Loucy (cell line): ENCODE measurements at regions not wholly inside any gene's neighbourhood (a gene's known extent, or its start where the extent isn't known, plus 50 kb on each side); places are given as distances from the start of the nearest gene placed in this dataset.
"Not testable (repeated sequence)": the region's sequence is repeated elsewhere in the genome, so short reads cannot be mapped to it uniquely, and the experiment has no call there.

Experiments used
- H2AFZ ChIP-seq: fragments of 200-600 bp; sonication (generic); 2 replicates; pipeline ENCODE4 v1.6.0; 2016; ENCODE audit warnings: antibody characterized with exemption, mild to moderate bottlenecking, low read length, moderate library complexity
- H3F3A ChIP-seq: fragments of 200-600 bp; 2 replicates; pipeline ENCODE4 v1.6.0; 2016; ENCODE audit warnings: antibody characterized with exemption, low read depth, mild to moderate bottlenecking
- H3K27me3 ChIP-seq: fragments of 200-600 bp; sonication (generic); 2 replicates; pipeline ENCODE4 v1.6.1; 2014; ENCODE audit warnings: low read length, mild to moderate bottlenecking; ENCODE audit not compliant: insufficient read depth, poor library complexity, severe bottlenecking
- H3K36me3 ChIP-seq: fragments of 200-600 bp; sonication (generic); 2 replicates; pipeline ENCODE4 v1.6.1; 2016; ENCODE audit warnings: low read length; ENCODE audit not compliant: insufficient read depth
- H3K4me1 ChIP-seq: fragments of 200-600 bp; sonication (generic); 2 replicates; pipeline ENCODE4 v1.5.1; 2014; ENCODE audit warnings: low read length, mild to moderate bottlenecking; ENCODE audit not compliant: insufficient read depth, poor library complexity, severe bottlenecking
- H3K4me2 ChIP-seq: fragments of 200-600 bp; sonication (generic); 2 replicates; pipeline ENCODE4 v1.6.0; 2014; ENCODE audit warnings: antibody characterized with exemption, low read length, low read depth, mild to moderate bottlenecking; ENCODE audit not compliant: poor library complexity, severe bottlenecking
- H3K4me3 ChIP-seq: fragments of 200-600 bp; sonication (generic); 2 replicates; pipeline ENCODE4 v1.5.1; 2014; ENCODE audit warnings: low read length, mild to moderate bottlenecking, mixed read lengths; ENCODE audit not compliant: poor library complexity, severe bottlenecking
- H3K79me2 ChIP-seq: fragments of 200-600 bp; sonication (generic); 2 replicates; pipeline ENCODE4 v1.6.1; 2014; ENCODE audit warnings: low read length; ENCODE audit not compliant: insufficient read depth
- H3K9ac ChIP-seq: fragments of 200-600 bp; sonication (generic); 2 replicates; pipeline ENCODE4 v1.6.0; 2014; ENCODE audit warnings: mild to moderate bottlenecking, low read depth, low read length, moderate library complexity; ENCODE audit not compliant: poor library complexity, severe bottlenecking
- H3K9me2 ChIP-seq: fragments of 200-600 bp; sonication (generic); replicated peaks from 2 replicates; pipeline ENCODE4 v1.6.1; 2016; ENCODE audit warnings: low read depth, low read length, mixed read lengths
- H3K9me3 ChIP-seq: fragments of 200-600 bp; sonication (generic); 2 replicates; pipeline ENCODE4 v1.6.1; 2014; ENCODE audit warnings: mild to moderate bottlenecking, antibody characterized with exemption, low read length, low read depth; ENCODE audit not compliant: insufficient read depth
- H4K20me1 ChIP-seq: fragments of 200-600 bp; sonication (generic); 2 replicates; pipeline ENCODE4 v1.6.0; 2014; ENCODE audit warnings: antibody characterized with exemption, low read length, mild to moderate bottlenecking; ENCODE audit not compliant: insufficient read depth, poor library complexity, severe bottlenecking

DNA sequence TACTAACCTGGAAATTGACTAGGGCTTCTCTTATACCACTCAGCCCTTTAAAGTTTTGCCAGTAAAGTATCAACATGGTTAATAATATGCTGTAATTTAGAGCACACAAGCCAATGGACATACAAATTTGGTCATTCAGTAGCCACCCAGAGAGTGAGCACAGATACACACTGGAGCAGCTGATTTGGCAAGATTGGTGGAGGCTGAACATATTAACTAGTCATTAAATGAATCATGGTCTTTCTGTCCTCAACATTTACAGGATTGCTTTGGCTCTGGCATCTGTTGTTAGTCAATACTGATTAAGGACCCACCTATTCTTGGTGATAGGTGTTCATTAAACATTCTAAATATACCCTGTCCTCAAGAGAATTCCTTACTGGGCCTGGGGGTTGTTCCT, 130.6 kb downstream of the SRGAP2 start:
- not testable (repeated sequence) for H3K36me3 ChIP-seq, H3K27me3 ChIP-seq, H3K9me3 ChIP-seq, H3K9me2 ChIP-seq, H2AFZ ChIP-seq, H3K9ac ChIP-seq, H4K20me1 ChIP-seq, H3K4me2 ChIP-seq, H3K4me1 ChIP-seq, H3K4me3 ChIP-seq, H3K79me2 ChIP-seq, H3F3A ChIP-seq

DNA sequence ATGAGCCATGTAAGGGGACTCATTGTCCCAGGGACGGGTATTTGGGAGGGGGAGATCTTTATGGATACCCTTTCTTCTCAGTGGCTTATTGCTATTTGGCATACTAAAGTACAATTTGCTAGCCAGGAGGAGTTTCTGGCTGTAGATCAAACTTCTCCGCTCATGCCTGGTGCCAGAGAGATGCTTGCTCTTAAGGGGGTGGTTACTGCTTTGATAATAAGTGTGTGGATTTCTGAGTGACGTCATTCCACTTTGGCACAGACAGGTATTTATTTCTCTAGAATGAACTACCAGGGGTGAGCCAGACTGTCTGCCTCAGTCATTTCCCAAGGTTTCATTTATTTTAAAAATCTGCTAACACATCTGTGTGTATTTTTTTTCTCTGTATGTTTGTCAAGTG, 131.1 kb downstream of the SRGAP2 start:
- H3K36me3 ChIP-seq, H3K9me2 ChIP-seq: not testable (repeated sequence)

GRCh38 chr1:206335162-206335561, 131.8 kb downstream of the SRGAP2 start:
- H3K9me3 ChIP-seq, H3K79me2 ChIP-seq, H3F3A ChIP-seq, H3K9me2 ChIP-seq, H3K4me1 ChIP-seq, H3K4me3 ChIP-seq, H3K36me3 ChIP-seq, H3K9ac ChIP-seq, H2AFZ ChIP-seq, H3K27me3 ChIP-seq, H4K20me1 ChIP-seq, H3K4me2 ChIP-seq: not testable (repeated sequence)

More for the DNA sequence above, 131.1 kb downstream of the SRGAP2 start:
- not testable (repeated sequence) for H3K79me2 ChIP-seq, H3K4me2 ChIP-seq, H4K20me1 ChIP-seq, H3K4me1 ChIP-seq, H3K27me3 ChIP-seq, H3K9ac ChIP-seq, H2AFZ ChIP-seq, H3F3A ChIP-seq, H3K9me3 ChIP-seq, H3K4me3 ChIP-seq

- not testable (repeated sequence) for H3K4me3 ChIP-seq, H3F3A ChIP-seq, H3K9me3 ChIP-seq, H3K9ac ChIP-seq, H3K36me3 ChIP-seq, H3K79me2 ChIP-seq, H3K4me2 ChIP-seq, H3K9me2 ChIP-seq, H3K27me3 ChIP-seq, H3K4me1 ChIP-seq, H4K20me1 ChIP-seq, H2AFZ ChIP-seq
Measured at GRCh38 chr1:206335875-206336846, 132.8 kb downstream of the SRGAP2 start.

- not testable (repeated sequence) for H3K9me2 ChIP-seq, H3K27me3 ChIP-seq, H4K20me1 ChIP-seq, H3K36me3 ChIP-seq, H3K4me3 ChIP-seq, H3K9ac ChIP-seq, H2AFZ ChIP-seq, H3F3A ChIP-seq, H3K79me2 ChIP-seq, H3K9me3 ChIP-seq, H3K4me1 ChIP-seq, H3K4me2 ChIP-seq
Measured at GRCh38 chr1:206337024-206337423, 133.3 kb upstream of the IKBKE start.

- not testable (repeated sequence) for H3K9me3 ChIP-seq, H3K36me3 ChIP-seq, H3K9me2 ChIP-seq, H4K20me1 ChIP-seq, H3K27me3 ChIP-seq, H3K4me3 ChIP-seq, H3K4me1 ChIP-seq, H3F3A ChIP-seq, H3K4me2 ChIP-seq, H3K9ac ChIP-seq, H3K79me2 ChIP-seq, H2AFZ ChIP-seq
Measured at GRCh38 chr1:206350493-206351275, 119.6 kb upstream of the IKBKE start.

DNA sequence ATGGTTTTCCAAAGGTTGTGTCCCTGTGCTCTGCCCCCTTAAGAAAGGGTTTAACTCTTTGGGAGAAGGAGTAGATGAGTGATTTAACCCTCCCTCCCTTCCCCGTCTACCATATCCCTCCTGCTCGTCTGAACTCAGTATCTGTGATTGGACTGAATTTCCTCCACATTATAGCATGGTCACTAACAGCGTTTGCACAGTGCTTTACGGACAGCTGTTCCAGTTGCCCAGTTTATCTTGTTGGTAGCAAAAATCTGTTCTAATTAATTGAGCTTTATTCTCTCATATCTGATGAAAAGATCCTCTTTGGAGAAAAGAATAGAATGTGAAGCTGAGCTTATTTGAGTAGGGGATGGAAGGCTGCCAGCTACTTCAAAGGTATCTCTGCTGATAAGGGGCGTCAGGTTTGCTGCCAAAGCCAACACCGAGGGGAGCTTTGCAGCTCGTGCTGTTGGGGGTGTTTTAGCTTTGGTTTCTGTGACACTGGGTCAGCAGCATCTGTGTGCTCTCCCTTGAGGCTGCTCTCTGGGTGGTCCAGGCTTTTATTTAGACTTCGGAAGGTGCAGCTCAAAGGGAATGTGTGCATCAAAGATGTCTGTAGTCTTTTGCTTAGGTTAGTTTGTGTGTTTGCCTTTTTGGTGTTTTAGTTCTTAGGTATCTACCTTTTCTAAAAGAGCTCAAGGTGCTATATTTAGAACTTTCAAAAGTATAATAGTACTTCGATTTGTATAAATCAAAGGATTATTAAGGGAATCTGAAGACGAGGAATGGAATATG, 118.8 kb upstream of the IKBKE start:
- not testable (repeated sequence) for H3K9me2 ChIP-seq, H3K4me1 ChIP-seq, H3K79me2 ChIP-seq, H4K20me1 ChIP-seq, H3K4me3 ChIP-seq, H3K36me3 ChIP-seq, H3F3A ChIP-seq, H3K27me3 ChIP-seq, H3K9ac ChIP-seq, H3K9me3 ChIP-seq, H2AFZ ChIP-seq, H3K4me2 ChIP-seq
